Mucosa of descending colon (tissue), 3 donors: ENCODE measurements at regions not wholly inside any gene's neighbourhood (a gene's known extent, or its start where the extent isn't known, plus 50 kb on each side); places are given as distances from the start of the nearest gene placed in this dataset.
"Not testable (repeated sequence)": the region's sequence is repeated elsewhere in the genome, so short reads cannot be mapped to it uniquely, and the experiment has no call there.

Source experiments
- ATAC-seq: fragments of 200-7000 bp; cut with Tn5 transposase; one replicate; pipeline ENCODE4 v1.9.1; 2020; ENCODE audit warnings: mild to moderate bottlenecking, moderate library complexity
- DNase-seq, 3 donors: peaks; one replicate each; pipeline ENCODE4 v3.0.0-alpha.2; 2020
- H3K36me3 ChIP-seq: fragments of 200-600 bp; one replicate; pipeline ENCODE4 v1.8.0; 2021; ENCODE audit warnings: low read depth, mild to moderate bottlenecking
- H3K4me1 ChIP-seq: fragments of 200-600 bp; one replicate; pipeline ENCODE4 v1.8.0; 2021; ENCODE audit warnings: low read depth, mild to moderate bottlenecking
- H3K4me3 ChIP-seq: fragments of 200-600 bp; one replicate; pipeline ENCODE4 v1.8.0; 2021; ENCODE audit warnings: mild to moderate bottlenecking
- H3K9me3 ChIP-seq: fragments of 200-600 bp; one replicate; pipeline ENCODE4 v1.8.0; 2021; ENCODE audit warnings: mild to moderate bottlenecking
- intact Hi-C, 2 donors: fragments of 100-400 bp; cut with DNase I in 1 of 2; cut with micrococcal nuclease in 1 of 2; formaldehyde crosslinking; loops; one replicate each; pipeline versions ENCODE4 v1.11.0 to v1.11.1; 2022; cut with DNase I, micrococcal nuclease
- TF ChIP-seq, protein P1 (sequence below): fragments of 200-600 bp; IDR thresholded peaks from one replicate; pipeline ENCODE4 v1.8.0; 2022; ENCODE audit warnings: antibody characterized with exemption, mild to moderate bottlenecking
- donor health status: DM: no; HTN: no; CAD: no; lungs with moderate emphysema.
- donor health status: DM: no; HTN: no; CAD: no.
- donor health status: DM: no; HTN: yes; CAD: no.

DNA sequence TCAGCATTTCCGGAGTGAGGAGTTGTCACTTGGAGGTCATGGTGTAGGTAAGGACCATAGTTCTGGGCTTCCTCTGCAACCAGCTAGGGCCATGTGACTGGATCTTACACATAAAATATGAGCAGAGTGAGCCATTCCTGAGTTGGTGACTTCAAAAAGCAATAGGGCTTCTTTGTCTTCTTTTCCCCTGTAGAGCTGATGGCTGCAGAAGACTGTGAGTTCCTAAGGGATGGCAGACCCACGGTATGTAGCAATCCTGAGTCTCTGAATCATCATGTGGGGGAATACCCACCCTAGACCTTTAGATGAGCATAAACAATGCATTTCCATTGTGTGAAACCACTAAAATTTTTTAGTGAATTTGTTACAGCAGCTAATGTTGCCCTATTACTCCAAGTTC, 151.1 kb upstream of the TBX3 start:
- Histone ChIP-seq H3K36me3 (no peaks in the 10 kb centered on the region), H3K4me1 (no peaks in the 10 kb centered on the region), H3K9me3 (peaks cover 8% of the 10 kb centered on the region), H3K4me3 (no peak overlapping the region)
- intact Hi-C loops: no loop called here
- ATAC-seq: no peak
- no peak for DNase-seq
- TF ChIP-seq, protein P1, sequence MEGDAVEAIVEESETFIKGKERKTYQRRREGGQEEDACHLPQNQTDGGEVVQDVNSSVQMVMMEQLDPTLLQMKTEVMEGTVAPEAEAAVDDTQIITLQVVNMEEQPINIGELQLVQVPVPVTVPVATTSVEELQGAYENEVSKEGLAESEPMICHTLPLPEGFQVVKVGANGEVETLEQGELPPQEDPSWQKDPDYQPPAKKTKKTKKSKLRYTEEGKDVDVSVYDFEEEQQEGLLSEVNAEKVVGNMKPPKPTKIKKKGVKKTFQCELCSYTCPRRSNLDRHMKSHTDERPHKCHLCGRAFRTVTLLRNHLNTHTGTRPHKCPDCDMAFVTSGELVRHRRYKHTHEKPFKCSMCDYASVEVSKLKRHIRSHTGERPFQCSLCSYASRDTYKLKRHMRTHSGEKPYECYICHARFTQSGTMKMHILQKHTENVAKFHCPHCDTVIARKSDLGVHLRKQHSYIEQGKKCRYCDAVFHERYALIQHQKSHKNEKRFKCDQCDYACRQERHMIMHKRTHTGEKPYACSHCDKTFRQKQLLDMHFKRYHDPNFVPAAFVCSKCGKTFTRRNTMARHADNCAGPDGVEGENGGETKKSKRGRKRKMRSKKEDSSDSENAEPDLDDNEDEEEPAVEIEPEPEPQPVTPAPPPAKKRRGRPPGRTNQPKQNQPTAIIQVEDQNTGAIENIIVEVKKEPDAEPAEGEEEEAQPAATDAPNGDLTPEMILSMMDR: no peak

DNA sequence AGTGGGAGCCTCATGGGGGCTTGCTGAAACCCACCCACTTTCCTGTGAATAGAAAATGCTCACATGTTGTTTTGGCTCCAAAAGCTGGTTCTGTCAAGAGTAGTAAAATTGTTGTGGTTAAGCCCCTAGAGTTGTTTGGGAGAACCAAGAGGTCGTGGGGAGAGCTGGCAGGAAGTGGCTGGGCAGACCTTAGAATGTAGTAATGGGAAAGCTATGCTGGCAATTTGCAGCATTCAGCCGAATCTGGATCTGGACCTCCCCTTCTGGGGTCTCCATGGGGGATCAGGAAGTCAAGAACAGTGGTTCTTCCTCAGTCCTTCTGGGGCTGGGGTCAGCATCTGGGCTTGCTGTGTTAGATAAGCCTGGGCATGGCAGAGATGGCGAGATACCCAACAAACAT, 150.6 kb upstream of the TBX3 start:
- ATAC-seq: no peak
- TF ChIP-seq, protein P1: no peak
- intact Hi-C loops: no loop called here

DNA sequence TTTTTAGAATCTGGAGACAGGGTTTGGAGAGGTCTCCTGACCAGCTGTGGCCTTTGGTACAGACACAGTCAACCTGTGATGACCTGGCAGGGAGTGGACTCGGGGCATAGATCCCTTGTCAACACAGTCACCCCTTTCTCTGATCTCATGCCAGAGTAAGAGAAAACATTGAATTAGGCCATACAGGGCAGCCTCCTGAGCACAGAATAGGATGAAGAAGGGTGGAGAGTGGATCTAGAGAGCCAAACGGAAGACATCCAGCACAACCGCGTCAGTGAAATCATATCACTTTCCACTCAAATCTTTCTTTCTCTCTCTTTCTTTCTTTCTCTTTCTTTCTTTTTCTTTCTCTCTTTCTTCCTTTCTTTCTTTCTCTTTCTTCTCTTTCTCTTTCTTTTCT, 145.9 kb upstream of the TBX3 start:
- no peak overlapping the region for H3K4me3 ChIP-seq
- no peak for DNase-seq
- TF ChIP-seq, protein P1: no peak
- ATAC-seq: no peak
- no peaks in the 10 kb centered on the region for H3K9me3 ChIP-seq
- no peaks in the 10 kb centered on the region for H3K4me1 ChIP-seq
- no peaks in the 10 kb centered on the region for H3K36me3 ChIP-seq
- intact Hi-C loops: no loop called here

More for the DNA sequence above, 150.6 kb upstream of the TBX3 start:
- H3K4me1 ChIP-seq: no peaks in the 10 kb centered on the region
- no peak for DNase-seq
- H3K9me3 ChIP-seq: peaks cover 8% of the 10 kb centered on the region
- H3K4me3 ChIP-seq: no peak overlapping the region
- H3K36me3 ChIP-seq: no peaks in the 10 kb centered on the region

DNA sequence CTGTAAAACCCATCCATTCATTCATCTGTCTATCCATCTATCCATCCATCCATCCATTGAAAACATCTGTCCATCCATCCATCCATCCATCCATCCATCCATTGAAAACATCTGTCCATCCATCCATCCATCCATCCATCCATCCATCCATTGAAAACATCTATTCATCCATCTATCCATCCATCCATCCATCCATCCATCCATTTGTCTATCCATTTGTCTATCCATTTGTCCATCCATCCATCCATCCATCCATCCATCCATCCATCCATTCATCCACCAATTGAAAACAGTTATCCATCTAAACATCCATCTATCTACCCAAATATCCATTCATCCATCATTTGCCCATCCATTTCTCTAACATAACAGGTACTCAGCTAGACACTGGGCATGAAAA, 145.3 kb upstream of the TBX3 start:
- H3K4me3 ChIP-seq, H3K4me1 ChIP-seq, DNase-seq, H3K36me3 ChIP-seq, H3K9me3 ChIP-seq, ATAC-seq, intact Hi-C loops: not testable (repeated sequence)

DNA sequence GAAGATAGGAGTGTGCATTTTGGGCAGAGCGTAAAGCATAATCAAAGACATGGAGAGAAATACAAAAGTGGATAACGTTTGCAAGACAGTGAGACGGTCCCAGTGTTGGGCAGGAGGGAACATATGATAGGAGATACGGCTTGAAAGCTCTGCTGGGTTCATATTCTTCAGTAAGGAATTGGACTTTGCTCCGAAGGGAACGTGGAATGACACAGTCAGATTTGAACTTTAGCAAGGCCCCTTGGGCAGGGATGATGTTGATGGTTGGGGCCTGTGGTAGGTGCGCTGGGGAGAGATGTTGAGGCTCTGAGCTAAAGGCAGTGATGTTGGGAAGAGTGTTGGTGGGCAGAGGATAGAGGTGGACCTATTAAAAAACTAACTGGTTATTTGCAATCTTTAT, 143.5 kb upstream of the TBX3 start:
- DNase-seq (no peak), ATAC-seq (no peak)
- H3K4me1 ChIP-seq: no peaks in the 10 kb centered on the region
- no peak overlapping the region for H3K4me3 ChIP-seq
- intact Hi-C loops: no loop called here
- no peaks in the 10 kb centered on the region for H3K9me3 ChIP-seq
- TF ChIP-seq, protein P1: no peak
- no peaks in the 10 kb centered on the region for H3K36me3 ChIP-seq

DNA sequence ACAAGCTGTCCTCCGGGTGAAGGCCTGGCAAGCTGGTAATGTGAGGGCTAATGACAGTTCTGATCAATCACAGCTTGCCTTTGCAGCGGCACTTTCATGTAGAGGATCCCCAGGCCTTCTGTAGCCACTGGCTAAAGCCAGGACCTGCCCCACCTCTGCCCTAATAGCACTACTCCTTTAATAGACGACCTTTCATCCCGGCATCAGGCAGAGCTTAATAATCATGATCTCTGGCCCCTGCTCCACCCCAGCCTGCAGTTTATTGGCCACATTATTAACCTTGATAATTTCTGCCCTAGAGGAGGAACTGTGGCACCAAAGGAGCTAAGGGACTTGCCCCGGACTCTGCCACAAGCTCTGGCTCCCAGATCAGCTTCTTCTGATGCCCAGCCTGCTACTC, 142.3 kb upstream of the TBX3 start:
- DNase-seq: no peak

More for the DNA sequence above, 142.3 kb upstream of the TBX3 start:
- Histone ChIP-seq H3K9me3 (no peaks in the 10 kb centered on the region), H3K4me3 (no peak overlapping the region), H3K4me1 (no peaks in the 10 kb centered on the region), H3K36me3 (no peaks in the 10 kb centered on the region)
- ATAC-seq: no peak
- intact Hi-C loops: no loop called here
- TF ChIP-seq, protein P1: no peak
